LNCaP clone FGC (cell line): ENCODE measurements at regions not wholly inside any gene's neighbourhood (a gene's known extent, or its start where the extent isn't known, plus 50 kb on each side); places are given as distances from the start of the nearest gene placed in this dataset.

ENCODE experiments used
- DNase-seq: peaks from one replicate; pipeline ENCODE4 v3.0.0-alpha.2; 2011; ENCODE audit warnings: low read depth
- H3K4me3 ChIP-seq: 2 replicates; pipeline ENCODE4 v1.5.1; 2011; ENCODE audit warnings: mild to moderate bottlenecking, low read depth, low read length, control low read depth
- CTCF ChIP-seq: IDR thresholded peaks from 2 replicates; pipeline ENCODE4 v1.5.1; 2012; ENCODE audit warnings: mild to moderate bottlenecking; ENCODE audit not compliant: control insufficient read depth, insufficient read depth; ENCODE audit errors: extremely low read depth

GRCh38 chr6:8277769-8278168, 157.6 kb downstream of the SLC35B3 start:
- DNase-seq, result no peak
- H3K4me3 ChIP-seq, result no peak overlapping the region
- TF ChIP-seq CTCF, result no peak

GRCh38 chr6:8276148-8276547, 159.2 kb downstream of the SLC35B3 start:
- no peak for DNase-seq
- no peak overlapping the region for H3K4me3 ChIP-seq
- TF ChIP-seq CTCF, result no peak

GRCh38 chr6:8275667-8276066, 159.7 kb downstream of the SLC35B3 start:
- no peak for TF ChIP-seq CTCF

GRCh38 chr6:8274226-8274625, 161.1 kb downstream of the SLC35B3 start:
- no peak for TF ChIP-seq CTCF
- H3K4me3 ChIP-seq, result no peak overlapping the region
- DNase-seq, result no peak

More at GRCh38 chr6:8275667-8276066, 159.7 kb downstream of the SLC35B3 start:
- no peak overlapping the region for H3K4me3 ChIP-seq
- no peak for DNase-seq

- no peak for TF ChIP-seq CTCF
Measured at GRCh38 chr6:8269872-8270454, 165.4 kb downstream of the SLC35B3 start.

GRCh38 chr6:8269094-8269493, 166.3 kb downstream of the SLC35B3 start:
- TF ChIP-seq CTCF, result no peak
- no peak overlapping the region for H3K4me3 ChIP-seq
- DNase-seq, result no peak

More at GRCh38 chr6:8269872-8270454, 165.4 kb downstream of the SLC35B3 start:
- no peak overlapping the region for H3K4me3 ChIP-seq
- DNase-seq, result no peak

- no peak for DNase-seq
- H3K4me3 ChIP-seq, result no peak overlapping the region
- no peak for TF ChIP-seq CTCF
Measured at GRCh38 chr6:8268606-8269005, 166.3 kb upstream of the EEF1E1 start.
